AG09309 (cell line): ENCODE measurements at regions not wholly inside any gene's neighbourhood (a gene's known extent, or its start where the extent isn't known, plus 50 kb on each side); places are given as distances from the start of the nearest gene placed in this dataset.

ENCODE experiments used
- DNase-seq: peaks from one replicate; pipeline ENCODE4 v3.0.0-alpha.2; 2010; ENCODE audit warnings: low read depth
- H3K4me3 ChIP-seq: 2 replicates; pipeline ENCODE4 v1.5.1; 2011; ENCODE audit warnings: mild to moderate bottlenecking, low read depth, low read length, moderate library complexity; ENCODE audit not compliant: control insufficient read depth
- CTCF ChIP-seq: IDR thresholded peaks from 2 replicates; pipeline ENCODE4 v1.5.1; 2011; ENCODE audit warnings: mild to moderate bottlenecking, low read depth, low read length, inconsistent platforms; ENCODE audit not compliant: insufficient read depth, control insufficient read depth; ENCODE audit errors: missing control alignments

- TF ChIP-seq CTCF = no peak
- DNase-seq = no peak
- no peak overlapping the region for H3K4me3 ChIP-seq
Measured at GRCh38 chr6:23365732-23366131, 760.3 kb upstream of the NRSN1 start.

- no peak overlapping the region for H3K4me3 ChIP-seq
- no peak for DNase-seq
- TF ChIP-seq CTCF = no peak
Measured at GRCh38 chr6:23367311-23367710, 758.7 kb upstream of the NRSN1 start.

GRCh38 chr6:23368557-23368956, 757.5 kb upstream of the NRSN1 start:
- no peak for DNase-seq
- TF ChIP-seq CTCF = no peak
- no peak overlapping the region for H3K4me3 ChIP-seq

GRCh38 chr6:23370051-23370450, 756.0 kb upstream of the NRSN1 start:
- DNase-seq = no peak
- H3K4me3 ChIP-seq = no peak overlapping the region
- TF ChIP-seq CTCF = no peak

GRCh38 chr6:23371132-23371915, 754.7 kb upstream of the NRSN1 start:
- no peak for TF ChIP-seq CTCF
- DNase-seq = no peak
- no peak overlapping the region for H3K4me3 ChIP-seq

- DNase-seq = no peak
- TF ChIP-seq CTCF = no peak
- no peak overlapping the region for H3K4me3 ChIP-seq
Measured at GRCh38 chr6:23377830-23378229, 748.2 kb upstream of the NRSN1 start.
